ENCODE measurements at regions not wholly inside any gene's neighbourhood (a gene's known extent, or its start where the extent isn't known, plus 50 kb on each side); places are given as distances from the start of the nearest gene placed in this dataset.

DNA sequence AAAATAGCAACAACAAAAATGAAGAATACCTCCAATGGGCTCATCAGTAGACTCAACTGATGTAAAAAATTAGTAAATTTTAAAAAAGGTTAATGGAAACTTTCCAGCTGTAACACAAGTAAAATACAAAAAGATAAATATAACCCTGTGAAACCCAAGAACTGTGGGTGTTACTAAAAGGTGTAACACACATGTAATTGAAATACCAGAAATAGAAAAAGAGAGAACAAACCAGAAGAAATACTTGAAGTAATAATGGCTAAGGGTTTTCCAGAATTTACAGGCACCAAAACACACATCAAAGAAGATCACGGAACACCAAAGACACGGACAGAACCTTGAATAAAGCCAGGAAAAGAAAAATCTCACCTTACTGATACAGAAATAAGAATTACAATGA is 590.6 kb upstream of the RAB6C start:
- TF ChIP-seq EZH2 (IDR thresholded peaks at IDR 0.05; ENCODE audit: low read length), result no peak
- TF ChIP-seq, protein P1, sequence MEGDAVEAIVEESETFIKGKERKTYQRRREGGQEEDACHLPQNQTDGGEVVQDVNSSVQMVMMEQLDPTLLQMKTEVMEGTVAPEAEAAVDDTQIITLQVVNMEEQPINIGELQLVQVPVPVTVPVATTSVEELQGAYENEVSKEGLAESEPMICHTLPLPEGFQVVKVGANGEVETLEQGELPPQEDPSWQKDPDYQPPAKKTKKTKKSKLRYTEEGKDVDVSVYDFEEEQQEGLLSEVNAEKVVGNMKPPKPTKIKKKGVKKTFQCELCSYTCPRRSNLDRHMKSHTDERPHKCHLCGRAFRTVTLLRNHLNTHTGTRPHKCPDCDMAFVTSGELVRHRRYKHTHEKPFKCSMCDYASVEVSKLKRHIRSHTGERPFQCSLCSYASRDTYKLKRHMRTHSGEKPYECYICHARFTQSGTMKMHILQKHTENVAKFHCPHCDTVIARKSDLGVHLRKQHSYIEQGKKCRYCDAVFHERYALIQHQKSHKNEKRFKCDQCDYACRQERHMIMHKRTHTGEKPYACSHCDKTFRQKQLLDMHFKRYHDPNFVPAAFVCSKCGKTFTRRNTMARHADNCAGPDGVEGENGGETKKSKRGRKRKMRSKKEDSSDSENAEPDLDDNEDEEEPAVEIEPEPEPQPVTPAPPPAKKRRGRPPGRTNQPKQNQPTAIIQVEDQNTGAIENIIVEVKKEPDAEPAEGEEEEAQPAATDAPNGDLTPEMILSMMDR (optimal IDR thresholded peaks at IDR 0.05 in 1 of 3, IDR thresholded peaks at IDR 0.05 in 1 of 3, conservative IDR thresholded peaks at IDR 0.05 in 1 of 3; ENCODE audit: extremely low read depth in 1 of 3, insufficient read depth in 2 of 3, low read length in 3 of 3), result no peak

DNA sequence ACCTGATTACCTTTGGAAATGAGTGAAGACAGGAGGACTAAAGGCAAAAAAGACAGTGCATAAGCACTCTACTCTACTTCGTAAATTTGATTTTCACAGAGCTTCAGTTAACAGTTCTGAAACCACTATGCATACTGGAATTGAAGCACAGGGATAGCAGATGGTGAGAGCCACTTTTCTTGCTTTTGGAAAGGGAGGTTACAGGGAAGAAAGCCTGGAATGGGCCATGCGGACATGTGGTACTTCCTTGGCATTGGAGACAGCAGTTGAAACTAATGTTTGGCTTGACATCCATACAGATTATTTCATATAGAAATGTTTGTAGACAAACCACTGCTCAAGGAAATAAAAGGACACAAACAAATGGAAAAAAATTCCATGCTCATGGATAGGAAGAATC is 585.6 kb upstream of the RAB6C start:
- H3K9me3 ChIP-seq (ENCODE audit: control insufficient read depth, low read depth, low read length), result no peaks in the 10 kb centered on the region
- no peak overlapping the region for H3K4me3 ChIP-seq (ENCODE audit: control insufficient read depth in 2 of 3, extremely low read depth in 1 of 3, insufficient read depth in 2 of 3, low read depth in 1 of 3, low read length in 3 of 3)
- H3K9ac ChIP-seq (ENCODE audit: control insufficient read depth, extremely low read depth, insufficient read depth, low read length), result no peak overlapping the region
- FAIRE-seq (no peak), DNase-seq (ENCODE audit: low read depth, low spot score) (no peak)
- H3K4me1 ChIP-seq (ENCODE audit: control insufficient read depth, extremely low read depth, insufficient read depth, low read length), result no peaks in the 10 kb centered on the region
- TF ChIP-seq, protein P1 (optimal IDR thresholded peaks at IDR 0.05 in 1 of 3, IDR thresholded peaks at IDR 0.05 in 1 of 3, conservative IDR thresholded peaks at IDR 0.05 in 1 of 3; ENCODE audit: extremely low read depth in 1 of 3, insufficient read depth in 2 of 3, low read length in 3 of 3), result no peak
- TF ChIP-seq EZH2 (IDR thresholded peaks at IDR 0.05; ENCODE audit: low read length), result no peak
- no peak overlapping the region for H3K4me2 ChIP-seq (ENCODE audit: control insufficient read depth, extremely low read depth, insufficient read depth, low read depth, low read length)
- H3K27ac ChIP-seq (ENCODE audit: control insufficient read depth, insufficient read depth, low read length), result no peak overlapping the region
- no peaks in the 10 kb centered on the region for H3K36me3 ChIP-seq (ENCODE audit: control insufficient read depth in 2 of 2, extremely low read depth in 1 of 2, insufficient read depth in 2 of 2, low read length in 2 of 2)
- H4K20me1 ChIP-seq (ENCODE audit: control insufficient read depth, extremely low read depth, insufficient read depth, low read length), result no peaks in the 10 kb centered on the region
- no peaks in the 10 kb centered on the region for H3K27me3 ChIP-seq (ENCODE audit: control insufficient read depth, extremely low read depth, insufficient read depth, low read length)
- no peaks in the 10 kb centered on the region for H3K79me2 ChIP-seq (ENCODE audit: control insufficient read depth, insufficient read depth, low read length)
- H3K9me1 ChIP-seq (ENCODE audit: control insufficient read depth, extremely low read depth, insufficient read depth, low read length), result no peaks in the 10 kb centered on the region
- no peak overlapping the region for H2AFZ ChIP-seq (ENCODE audit: control insufficient read depth, low read length)
- dilution Hi-C loops (cut with MboI; ENCODE audit: extremely low pct_ligation_motif_present, low sequenced_read_pairs), result no loop called here

More for the DNA sequence above, 590.6 kb upstream of the RAB6C start:
- Histone ChIP-seq H2AFZ (ENCODE audit: control insufficient read depth, low read length) (no peak overlapping the region), H3K4me2 (ENCODE audit: control insufficient read depth, extremely low read depth, insufficient read depth, low read depth, low read length) (no peak overlapping the region), H3K27ac (ENCODE audit: control insufficient read depth, insufficient read depth, low read length) (no peak overlapping the region), H3K4me3 (ENCODE audit: control insufficient read depth in 2 of 3, extremely low read depth in 1 of 3, insufficient read depth in 2 of 3, low read depth in 1 of 3, low read length in 3 of 3) (no peak overlapping the region), H4K20me1 (ENCODE audit: control insufficient read depth, extremely low read depth, insufficient read depth, low read length) (no peaks in the 10 kb centered on the region), H3K36me3 (ENCODE audit: control insufficient read depth in 2 of 2, extremely low read depth in 1 of 2, insufficient read depth in 2 of 2, low read length in 2 of 2) (no peaks in the 10 kb centered on the region), H3K27me3 (ENCODE audit: control insufficient read depth, extremely low read depth, insufficient read depth, low read length) (no peaks in the 10 kb centered on the region), H3K79me2 (ENCODE audit: control insufficient read depth, insufficient read depth, low read length) (no peaks in the 10 kb centered on the region), H3K9me1 (ENCODE audit: control insufficient read depth, extremely low read depth, insufficient read depth, low read length) (no peaks in the 10 kb centered on the region), H3K4me1 (ENCODE audit: control insufficient read depth, extremely low read depth, insufficient read depth, low read length) (no peaks in the 10 kb centered on the region), H3K9ac (ENCODE audit: control insufficient read depth, extremely low read depth, insufficient read depth, low read length) (no peak overlapping the region), H3K9me3 (ENCODE audit: control insufficient read depth, low read depth, low read length) (no peaks in the 10 kb centered on the region)
- DNase-seq (ENCODE audit: low read depth, low spot score) (no peak), FAIRE-seq (no peak)
- dilution Hi-C loops (cut with MboI; ENCODE audit: extremely low pct_ligation_motif_present, low sequenced_read_pairs), result no loop called here
